ENCODE measurements at regions not wholly inside any gene's neighbourhood (a gene's known extent, or its start where the extent isn't known, plus 50 kb on each side); places are given as distances from the start of the nearest gene placed in this dataset.

DNA sequence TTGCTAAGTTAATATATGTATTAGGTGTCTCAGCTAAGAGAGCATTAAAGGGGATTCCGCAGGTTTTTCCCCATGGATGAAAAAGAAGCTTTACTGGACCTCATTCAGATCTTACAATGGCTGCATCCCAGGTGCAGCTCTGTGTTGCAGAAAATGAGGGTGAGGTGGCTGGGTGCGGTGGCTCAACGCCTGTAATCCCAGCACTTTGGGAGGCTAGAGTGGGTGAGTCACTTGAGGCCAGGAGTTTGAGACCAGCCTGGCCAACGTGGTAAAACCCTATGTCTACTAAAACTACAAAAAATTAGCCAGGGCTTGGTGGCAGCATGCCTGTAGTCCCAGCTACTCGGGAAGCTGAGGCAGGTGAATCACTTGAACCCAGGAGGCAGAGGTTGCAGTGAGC, 58.5 kb upstream of the MORC3 start:
- Histone ChIP-seq H3K9ac (no peak overlapping the region), H3K9me2 (no peaks in the 10 kb centered on the region), H3K4me3 (ENCODE audit: low read depth in 2 of 2, low read length in 1 of 2) (no peak overlapping the region), H4K20me1 (ENCODE audit: insufficient read depth) (no peaks in the 10 kb centered on the region), H2AFZ (ENCODE audit: low read depth) (no peak overlapping the region), H3K79me2 (ENCODE audit: insufficient read depth) (no peaks in the 10 kb centered on the region), H3K27me3 (ENCODE audit: insufficient read depth) (no peaks in the 10 kb centered on the region), H3K27ac (ENCODE audit: low read depth in 2 of 2, low read length in 1 of 2) (no peak overlapping the region), H3K36me3 (replicated peaks in 1 of 2; ENCODE audit: control insufficient read depth in 1 of 2, insufficient read depth in 2 of 2, low read length in 1 of 2) (peaks cover 0 to 7% of the 10 kb centered on the region in 2 experiments), H3K9me3 (no peaks in the 10 kb centered on the region), H3K4me1 (ENCODE audit: control insufficient read depth in 1 of 2, insufficient read depth in 2 of 2, low read depth in 1 of 2, low read length in 1 of 2) (no peaks in the 10 kb centered on the region), H3F3A (replicated peaks; ENCODE audit: insufficient read depth) (peaks cover 3% of the 10 kb centered on the region), H3K4me2 (no peak overlapping the region)
- WGBS (ENCODE audit: low lambda C conversion rate) = 77% methylated on average over 5 of the region's 5 CpGs
- CTCF ChIA-PET = interaction anchor here (0.7 to 2.3 kb wide), 7 partner anchors 8 to 58 kb away, joined by 3 to 9 read pairs (median 6); partner anchors contain the start of gene MORC3
- POLR2A ChIA-PET = no interaction called here
- TF ChIP-seq, protein P1, sequence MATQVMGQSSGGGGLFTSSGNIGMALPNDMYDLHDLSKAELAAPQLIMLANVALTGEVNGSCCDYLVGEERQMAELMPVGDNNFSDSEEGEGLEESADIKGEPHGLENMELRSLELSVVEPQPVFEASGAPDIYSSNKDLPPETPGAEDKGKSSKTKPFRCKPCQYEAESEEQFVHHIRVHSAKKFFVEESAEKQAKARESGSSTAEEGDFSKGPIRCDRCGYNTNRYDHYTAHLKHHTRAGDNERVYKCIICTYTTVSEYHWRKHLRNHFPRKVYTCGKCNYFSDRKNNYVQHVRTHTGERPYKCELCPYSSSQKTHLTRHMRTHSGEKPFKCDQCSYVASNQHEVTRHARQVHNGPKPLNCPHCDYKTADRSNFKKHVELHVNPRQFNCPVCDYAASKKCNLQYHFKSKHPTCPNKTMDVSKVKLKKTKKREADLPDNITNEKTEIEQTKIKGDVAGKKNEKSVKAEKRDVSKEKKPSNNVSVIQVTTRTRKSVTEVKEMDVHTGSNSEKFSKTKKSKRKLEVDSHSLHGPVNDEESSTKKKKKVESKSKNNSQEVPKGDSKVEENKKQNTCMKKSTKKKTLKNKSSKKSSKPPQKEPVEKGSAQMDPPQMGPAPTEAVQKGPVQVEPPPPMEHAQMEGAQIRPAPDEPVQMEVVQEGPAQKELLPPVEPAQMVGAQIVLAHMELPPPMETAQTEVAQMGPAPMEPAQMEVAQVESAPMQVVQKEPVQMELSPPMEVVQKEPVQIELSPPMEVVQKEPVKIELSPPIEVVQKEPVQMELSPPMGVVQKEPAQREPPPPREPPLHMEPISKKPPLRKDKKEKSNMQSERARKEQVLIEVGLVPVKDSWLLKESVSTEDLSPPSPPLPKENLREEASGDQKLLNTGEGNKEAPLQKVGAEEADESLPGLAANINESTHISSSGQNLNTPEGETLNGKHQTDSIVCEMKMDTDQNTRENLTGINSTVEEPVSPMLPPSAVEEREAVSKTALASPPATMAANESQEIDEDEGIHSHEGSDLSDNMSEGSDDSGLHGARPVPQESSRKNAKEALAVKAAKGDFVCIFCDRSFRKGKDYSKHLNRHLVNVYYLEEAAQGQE (IDR thresholded peaks at IDR 0.05; ENCODE audit: low read depth, low read length) = no peak
- no peak for TF ChIP-seq TCF12 (IDR thresholded peaks at IDR 0.05)
- no peak for TF ChIP-seq GATA2 (CRISPR knock-in tag; IDR thresholded peaks at IDR 0.05)
- no peak for TF ChIP-seq EP300 (IDR thresholded peaks at IDR 0.05; ENCODE audit: borderline replicate concordance in 1 of 2, low read depth in 1 of 2, low read length in 1 of 2)
- TF ChIP-seq TEAD4 (IDR thresholded peaks at IDR 0.05; ENCODE audit: borderline replicate concordance, insufficient read depth) = no peak
- no peak for TF ChIP-seq SIN3A (IDR thresholded peaks at IDR 0.05; ENCODE audit: borderline replicate concordance, low read depth, low read length)
- no peak for TF ChIP-seq FOSL2 (IDR thresholded peaks at IDR 0.05; ENCODE audit: borderline replicate concordance, low read depth)
- TF ChIP-seq, protein P2, sequence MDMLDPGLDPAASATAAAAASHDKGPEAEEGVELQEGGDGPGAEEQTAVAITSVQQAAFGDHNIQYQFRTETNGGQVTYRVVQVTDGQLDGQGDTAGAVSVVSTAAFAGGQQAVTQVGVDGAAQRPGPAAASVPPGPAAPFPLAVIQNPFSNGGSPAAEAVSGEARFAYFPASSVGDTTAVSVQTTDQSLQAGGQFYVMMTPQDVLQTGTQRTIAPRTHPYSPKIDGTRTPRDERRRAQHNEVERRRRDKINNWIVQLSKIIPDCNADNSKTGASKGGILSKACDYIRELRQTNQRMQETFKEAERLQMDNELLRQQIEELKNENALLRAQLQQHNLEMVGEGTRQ (IDR thresholded peaks at IDR 0.05; ENCODE audit: borderline replicate concordance, low read depth, low read length) = no peak
- no peak for TF ChIP-seq RCOR1 (IDR thresholded peaks at IDR 0.05; ENCODE audit: low read length)
- no peak for TF ChIP-seq FOXM1 (IDR thresholded peaks at IDR 0.05; ENCODE audit: low read depth)
- no peak for TF ChIP-seq NFIC (IDR thresholded peaks at IDR 0.05; ENCODE audit: borderline replicate concordance)
- TF ChIP-seq FOXJ3 (CRISPR knock-in tag; IDR thresholded peaks at IDR 0.05) = no peak
- no peak for DNase-seq

DNA sequence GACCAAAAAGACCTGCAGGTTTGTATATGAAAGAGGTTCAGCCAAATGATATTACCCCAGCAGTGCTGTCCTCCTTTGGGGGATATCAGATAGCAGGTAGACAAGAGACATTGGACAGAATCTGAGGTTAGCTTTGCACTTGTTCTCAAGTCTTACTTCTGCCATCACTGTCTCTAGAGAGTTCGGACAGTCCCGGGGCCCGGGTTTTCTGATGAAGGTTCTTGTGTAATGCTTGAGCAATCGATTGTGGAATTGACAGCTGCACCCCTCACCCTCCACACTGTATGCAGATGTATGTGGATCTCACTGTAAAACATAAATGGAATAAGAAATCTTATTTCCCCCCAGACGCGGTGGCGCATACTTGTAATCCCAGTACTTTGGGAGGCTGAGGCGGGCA, 56.2 kb upstream of the MORC3 start:
- no peaks in the 10 kb centered on the region for H4K20me1 ChIP-seq (ENCODE audit: insufficient read depth)
- no peaks in the 10 kb centered on the region for H3K9me3 ChIP-seq
- CTCF ChIA-PET = no interaction called here
- WGBS (ENCODE audit: low lambda C conversion rate) = 89% methylated on average over 8 of the region's 8 CpGs
- H3K9me2 ChIP-seq = no peaks in the 10 kb centered on the region
- H3K27ac ChIP-seq (ENCODE audit: low read depth in 2 of 2, low read length in 1 of 2) = no peak overlapping the region
- peaks cover 3% of the 10 kb centered on the region for H3F3A ChIP-seq (replicated peaks; ENCODE audit: insufficient read depth)
- POLR2A ChIA-PET = interaction anchor here (0.6 kb wide), 1 partner anchor 9 kb away, joined by 3 read pairs; no protein-coding TSS in a partner anchor
- no peaks in the 10 kb centered on the region for H3K79me2 ChIP-seq (ENCODE audit: insufficient read depth)
- H3K36me3 ChIP-seq (replicated peaks in 1 of 2; ENCODE audit: control insufficient read depth in 1 of 2, insufficient read depth in 2 of 2, low read length in 1 of 2) = peaks cover 0 to 19% of the 10 kb centered on the region in 2 experiments
- no peak overlapping the region for H3K4me2 ChIP-seq
- H3K9ac ChIP-seq = no peak overlapping the region
- H3K27me3 ChIP-seq (ENCODE audit: insufficient read depth) = no peaks in the 10 kb centered on the region
- H3K4me3 ChIP-seq (ENCODE audit: low read depth in 2 of 2, low read length in 1 of 2) = no peak overlapping the region
- no peak for DNase-seq
- TF ChIP-seq RXRA (IDR thresholded peaks at IDR 0.05; ENCODE audit: borderline replicate concordance, low read depth) = no peak
- TF ChIP-seq, protein P3, sequence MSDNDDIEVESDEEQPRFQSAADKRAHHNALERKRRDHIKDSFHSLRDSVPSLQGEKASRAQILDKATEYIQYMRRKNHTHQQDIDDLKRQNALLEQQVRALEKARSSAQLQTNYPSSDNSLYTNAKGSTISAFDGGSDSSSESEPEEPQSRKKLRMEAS (IDR thresholded peaks at IDR 0.05; ENCODE audit: low read depth) = no peak
- TF ChIP-seq YY1 (IDR thresholded peaks at IDR 0.05; ENCODE audit: low read depth) = no peak
- TF ChIP-seq FOSL2 (IDR thresholded peaks at IDR 0.05; ENCODE audit: borderline replicate concordance, low read depth) = no peak
- H3K4me1 ChIP-seq (ENCODE audit: control insufficient read depth in 1 of 2, insufficient read depth in 2 of 2, low read depth in 1 of 2, low read length in 1 of 2) = no peaks in the 10 kb centered on the region
- H2AFZ ChIP-seq (ENCODE audit: low read depth) = no peak overlapping the region

Data from SK-N-SH (cell line).